GM20000 (cell line): ENCODE measurements at regions not wholly inside any gene's neighbourhood (a gene's known extent, or its start where the extent isn't known, plus 50 kb on each side); places are given as distances from the start of the nearest gene placed in this dataset.
"Not testable (repeated sequence)": the region's sequence is repeated elsewhere in the genome, so short reads cannot be mapped to it uniquely, and the experiment has no call there.

Experiments
- DNase-seq: peaks from one replicate; pipeline ENCODE4 v3.0.0; 2012; ENCODE audit warnings: low spot score
- TF ChIP-seq, protein P1 (sequence below): IDR thresholded peaks from 2 replicates; pipeline ENCODE4 v1.5.1; 2012; ENCODE audit warnings: mild to moderate bottlenecking, control low read depth; ENCODE audit errors: extremely low read depth, missing control alignments

DNA sequence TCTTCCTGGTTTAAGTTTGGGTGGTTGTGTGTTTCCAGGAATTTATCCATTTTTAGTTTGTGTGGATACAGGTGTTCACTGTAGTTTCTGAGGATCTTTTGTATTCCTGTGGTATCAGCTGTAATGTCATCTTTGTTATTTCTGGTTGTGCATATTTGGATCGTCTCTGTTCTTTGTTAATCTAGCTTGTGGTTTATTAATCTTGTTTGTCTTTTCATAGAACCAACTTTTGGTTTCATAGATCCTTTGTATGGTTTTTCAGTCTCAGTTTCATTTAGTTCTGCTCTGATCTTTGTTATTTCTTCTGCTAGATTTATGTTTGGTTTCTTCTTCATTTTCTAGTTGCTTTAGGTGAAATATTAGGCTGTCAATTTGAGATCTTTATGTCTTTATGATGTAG lies 202.4 kb upstream of the ZSWIM2 start:
- peak; percentile 5 for DNase-seq
- TF ChIP-seq, protein P1, sequence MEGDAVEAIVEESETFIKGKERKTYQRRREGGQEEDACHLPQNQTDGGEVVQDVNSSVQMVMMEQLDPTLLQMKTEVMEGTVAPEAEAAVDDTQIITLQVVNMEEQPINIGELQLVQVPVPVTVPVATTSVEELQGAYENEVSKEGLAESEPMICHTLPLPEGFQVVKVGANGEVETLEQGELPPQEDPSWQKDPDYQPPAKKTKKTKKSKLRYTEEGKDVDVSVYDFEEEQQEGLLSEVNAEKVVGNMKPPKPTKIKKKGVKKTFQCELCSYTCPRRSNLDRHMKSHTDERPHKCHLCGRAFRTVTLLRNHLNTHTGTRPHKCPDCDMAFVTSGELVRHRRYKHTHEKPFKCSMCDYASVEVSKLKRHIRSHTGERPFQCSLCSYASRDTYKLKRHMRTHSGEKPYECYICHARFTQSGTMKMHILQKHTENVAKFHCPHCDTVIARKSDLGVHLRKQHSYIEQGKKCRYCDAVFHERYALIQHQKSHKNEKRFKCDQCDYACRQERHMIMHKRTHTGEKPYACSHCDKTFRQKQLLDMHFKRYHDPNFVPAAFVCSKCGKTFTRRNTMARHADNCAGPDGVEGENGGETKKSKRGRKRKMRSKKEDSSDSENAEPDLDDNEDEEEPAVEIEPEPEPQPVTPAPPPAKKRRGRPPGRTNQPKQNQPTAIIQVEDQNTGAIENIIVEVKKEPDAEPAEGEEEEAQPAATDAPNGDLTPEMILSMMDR, result no peak

GRCh38 chr2:187050409-187050998 lies 201.5 kb upstream of the ZSWIM2 start:
- no peak for DNase-seq
- TF ChIP-seq, protein P1, result no peak

DNA sequence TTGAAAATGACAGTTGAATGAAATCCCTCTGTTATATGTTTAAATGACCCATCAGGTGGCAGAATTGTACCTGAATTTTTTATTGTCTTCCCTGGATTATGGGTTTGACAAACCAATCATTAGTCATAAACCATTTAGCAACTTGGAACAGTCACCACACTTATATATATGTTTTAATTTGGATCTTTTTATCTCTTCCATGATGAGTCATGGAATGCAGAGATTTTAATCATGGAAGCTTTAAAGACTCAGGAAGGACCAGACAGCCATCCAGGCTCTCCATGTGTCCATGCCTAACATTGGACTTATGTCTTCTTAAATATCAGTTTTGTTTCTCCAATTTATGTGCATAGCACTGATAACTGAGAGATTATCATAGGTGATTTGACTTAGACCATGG lies 188.3 kb upstream of the ZSWIM2 start:
- TF ChIP-seq, protein P1, result no peak
- no peak for DNase-seq

DNA sequence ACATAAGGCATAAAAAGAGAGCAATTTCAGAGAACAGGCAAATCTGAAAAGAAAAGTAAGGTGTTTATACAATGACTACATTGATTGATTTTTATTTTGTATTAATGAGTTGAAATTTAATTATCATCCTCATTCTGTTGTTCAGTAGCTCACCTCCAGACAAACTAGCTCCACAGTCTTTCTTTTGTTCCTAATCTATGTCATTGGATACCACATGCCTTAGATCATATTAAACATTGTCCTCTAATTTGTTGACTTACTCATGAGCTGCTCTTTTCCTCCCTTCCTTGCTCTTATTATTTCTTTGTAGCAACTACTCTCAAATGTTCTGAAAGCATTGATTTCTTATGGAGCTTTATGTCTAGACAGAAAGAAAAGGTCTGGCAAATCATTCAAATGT lies 185.5 kb upstream of the ZSWIM2 start:
- TF ChIP-seq, protein P1, result no peak
- DNase-seq, result no peak

DNA sequence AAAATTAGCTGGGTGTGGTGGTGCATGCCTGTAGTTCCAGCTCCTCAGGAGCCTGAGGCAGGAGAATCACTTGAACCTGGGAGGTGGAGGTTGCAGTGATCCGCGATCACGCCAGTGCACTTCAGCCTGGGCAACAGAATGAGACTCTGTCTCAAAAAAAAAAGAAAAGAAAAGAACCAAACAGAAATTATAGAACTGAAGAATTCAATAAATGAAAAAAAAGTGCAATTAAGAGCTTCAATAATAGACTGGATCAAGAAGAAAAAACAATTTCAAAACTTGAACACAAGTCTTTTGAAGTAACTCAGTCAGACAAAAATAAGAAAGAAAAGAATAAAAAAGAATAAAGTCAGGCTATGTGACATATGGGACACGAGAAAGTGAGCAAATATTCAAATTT lies 175.8 kb upstream of the ZSWIM2 start:
- DNase-seq, result no peak
- TF ChIP-seq, protein P1, result no peak

DNA sequence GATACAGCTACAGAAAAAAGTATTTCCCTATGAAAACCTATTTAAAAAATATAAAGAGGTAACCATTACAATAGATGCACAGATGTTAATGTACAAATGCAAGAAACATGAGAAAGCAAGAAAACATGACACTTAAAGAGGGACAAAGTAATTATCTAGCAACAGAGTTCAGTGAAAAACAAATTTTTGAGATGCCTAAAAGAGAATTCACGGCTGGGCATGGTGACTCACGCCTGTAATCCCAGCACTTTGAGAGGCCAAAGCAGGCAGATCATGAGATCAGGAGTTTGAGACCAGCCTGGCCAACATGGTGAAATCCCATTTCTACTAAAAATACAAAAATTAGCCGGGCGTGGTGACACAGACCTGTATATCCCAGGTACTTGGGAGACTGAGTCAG lies 175.0 kb upstream of the ZSWIM2 start:
- DNase-seq, result not testable (repeated sequence)

DNA sequence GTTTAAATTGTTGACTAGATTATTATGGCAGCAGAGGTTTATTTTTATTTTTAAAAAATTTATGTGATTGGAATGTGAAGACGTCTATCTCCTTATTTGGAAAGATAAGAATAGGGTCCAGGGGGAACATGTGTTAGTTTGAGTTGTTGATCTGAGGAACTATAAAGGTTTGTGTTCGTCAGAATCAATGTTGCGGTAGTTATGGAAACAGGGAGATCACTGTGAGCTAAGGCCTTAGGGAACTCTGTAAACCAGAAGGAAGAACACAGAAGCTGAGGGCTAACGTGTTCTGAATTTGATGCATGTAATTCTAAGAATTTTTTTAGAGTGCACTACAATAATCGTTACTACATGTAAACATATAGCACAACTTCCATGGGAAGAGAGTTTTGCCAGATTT lies 168.5 kb upstream of the ZSWIM2 start:
- no peak for DNase-seq
- TF ChIP-seq, protein P1, result no peak

DNA sequence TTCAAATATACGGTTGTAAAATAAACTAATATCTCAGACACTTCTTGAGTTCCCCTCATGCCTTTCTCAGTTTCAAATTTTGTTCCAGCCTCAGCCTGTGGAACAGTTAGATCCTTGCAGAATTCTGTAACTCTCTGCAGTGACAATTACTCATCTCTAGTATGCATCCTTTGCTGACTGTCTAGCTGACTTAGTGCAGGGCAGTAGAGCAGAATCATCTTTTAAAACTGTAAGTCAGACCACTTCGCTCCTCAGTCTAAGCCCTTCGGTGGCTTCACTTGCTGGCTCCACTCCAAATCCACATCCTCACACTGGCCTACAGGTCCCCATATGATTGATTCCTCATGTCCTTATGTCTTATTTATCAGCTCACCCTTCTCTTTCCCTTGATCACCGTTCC lies 164.1 kb upstream of the ZSWIM2 start:
- TF ChIP-seq, protein P1, result no peak
- no peak for DNase-seq
